ENCODE measurements at regions not wholly inside any gene's neighbourhood (a gene's known extent, or its start where the extent isn't known, plus 50 kb on each side); places are given as distances from the start of the nearest gene placed in this dataset.

GRCh38 chr12:90393089-90393488 is 561.9 kb downstream of the CCER1 start:
- DNase-seq, result no peak

GRCh38 chr12:90390947-90391346 is 564.0 kb downstream of the CCER1 start:
- DNase-seq, result no peak

GRCh38 chr12:90368081-90368480 is 586.9 kb downstream of the CCER1 start:
- DNase-seq, result no peak

GRCh38 chr12:90366286-90366685 is 588.7 kb downstream of the CCER1 start:
- no peak for DNase-seq

GRCh38 chr12:90360300-90360699 is 594.7 kb downstream of the CCER1 start:
- DNase-seq, result no peak

- no peak for DNase-seq
Observed at GRCh38 chr12:90355711-90356355, 599.1 kb downstream of the CCER1 start.

GRCh38 chr12:90343966-90344365 is 611.0 kb downstream of the CCER1 start:
- DNase-seq, result no peak

GRCh38 chr12:90342081-90342480 is 612.9 kb downstream of the CCER1 start:
- DNase-seq, result no peak

- DNase-seq, result no peak
Observed at GRCh38 chr12:90339837-90340236, 615.1 kb downstream of the CCER1 start.

GRCh38 chr12:90338365-90338764 is 616.6 kb downstream of the CCER1 start:
- DNase-seq, result no peak

GRCh38 chr12:90337018-90337417 is 618.0 kb downstream of the CCER1 start:
- DNase-seq, result no peak

- DNase-seq, result no peak
Observed at GRCh38 chr12:90335566-90335965, 619.4 kb downstream of the CCER1 start.

GRCh38 chr12:90333939-90334338 is 621.0 kb downstream of the CCER1 start:
- DNase-seq, result no peak

GRCh38 chr12:90333424-90333823 is 621.6 kb downstream of the CCER1 start:
- DNase-seq, result no peak

- no peak for DNase-seq
Observed at GRCh38 chr12:90331821-90332220, 623.2 kb downstream of the CCER1 start.

GRCh38 chr12:90331262-90331661 is 622.6 kb upstream of the ATP2B1 start:
- no peak for DNase-seq

GRCh38 chr12:90327793-90328743 is 619.4 kb upstream of the ATP2B1 start:
- no peak for DNase-seq

- no peak for DNase-seq
Observed at GRCh38 chr12:90323217-90323616, 614.6 kb upstream of the ATP2B1 start.

- no peak for DNase-seq
Observed at GRCh38 chr12:90322006-90322405, 613.4 kb upstream of the ATP2B1 start.

- DNase-seq, result no peak
Observed at GRCh38 chr12:90321369-90321768, 612.7 kb upstream of the ATP2B1 start.

- DNase-seq, result no peak
Observed at GRCh38 chr12:90311561-90311960, 602.9 kb upstream of the ATP2B1 start.

- no peak for DNase-seq
Observed at GRCh38 chr12:90305379-90305778, 596.7 kb upstream of the ATP2B1 start.

- DNase-seq, result no peak
Observed at GRCh38 chr12:90304231-90304630, 595.6 kb upstream of the ATP2B1 start.

GRCh38 chr12:90303771-90304170 is 595.1 kb upstream of the ATP2B1 start:
- DNase-seq, result no peak
